ENCODE measurements at regions not wholly inside any gene's neighbourhood (a gene's known extent, or its start where the extent isn't known, plus 50 kb on each side); places are given as distances from the start of the nearest gene placed in this dataset.

DNA sequence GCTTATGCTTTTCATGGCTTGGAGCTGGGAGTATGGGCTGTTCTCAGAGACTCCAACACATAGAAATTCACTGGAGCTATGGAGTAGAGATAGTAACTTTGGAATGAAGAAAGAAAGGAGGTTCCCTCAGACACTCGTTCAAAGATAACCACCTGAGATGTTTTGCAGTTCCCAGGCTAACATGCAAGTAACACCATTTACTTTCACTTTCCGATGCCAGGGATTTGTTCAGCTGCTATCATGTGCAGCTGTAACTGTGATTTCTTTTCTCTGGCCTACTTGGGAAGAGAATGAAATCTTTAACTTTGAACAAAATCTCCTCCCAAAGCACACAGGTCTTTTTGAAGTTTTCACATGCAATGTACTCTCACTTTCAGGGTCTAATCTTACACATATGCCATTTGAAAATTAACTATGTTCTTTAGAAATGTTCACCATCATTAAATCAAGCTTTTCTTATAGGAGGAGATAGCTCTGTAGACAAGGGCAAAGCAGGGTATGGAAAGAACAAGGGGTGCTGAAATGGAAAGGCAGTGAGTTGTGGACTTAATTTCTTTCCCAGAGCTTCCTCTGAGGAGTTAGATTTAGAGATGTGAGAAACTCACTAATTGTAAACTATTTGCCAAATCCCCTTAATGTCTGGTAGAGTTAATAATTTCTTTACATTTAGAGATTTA, 514.3 kb downstream of the PDHA2 start:
- H3K27ac ChIP-seq (ENCODE audit: low read depth, low read length, poor library complexity, severe bottlenecking): no peak overlapping the region
- no peak overlapping the region for H3K9ac ChIP-seq (ENCODE audit: low read length)
- no peak for TF ChIP-seq EZH2 (IDR thresholded peaks at IDR 0.05; ENCODE audit: borderline replicate concordance, low read length)
- TF ChIP-seq, protein P1, sequence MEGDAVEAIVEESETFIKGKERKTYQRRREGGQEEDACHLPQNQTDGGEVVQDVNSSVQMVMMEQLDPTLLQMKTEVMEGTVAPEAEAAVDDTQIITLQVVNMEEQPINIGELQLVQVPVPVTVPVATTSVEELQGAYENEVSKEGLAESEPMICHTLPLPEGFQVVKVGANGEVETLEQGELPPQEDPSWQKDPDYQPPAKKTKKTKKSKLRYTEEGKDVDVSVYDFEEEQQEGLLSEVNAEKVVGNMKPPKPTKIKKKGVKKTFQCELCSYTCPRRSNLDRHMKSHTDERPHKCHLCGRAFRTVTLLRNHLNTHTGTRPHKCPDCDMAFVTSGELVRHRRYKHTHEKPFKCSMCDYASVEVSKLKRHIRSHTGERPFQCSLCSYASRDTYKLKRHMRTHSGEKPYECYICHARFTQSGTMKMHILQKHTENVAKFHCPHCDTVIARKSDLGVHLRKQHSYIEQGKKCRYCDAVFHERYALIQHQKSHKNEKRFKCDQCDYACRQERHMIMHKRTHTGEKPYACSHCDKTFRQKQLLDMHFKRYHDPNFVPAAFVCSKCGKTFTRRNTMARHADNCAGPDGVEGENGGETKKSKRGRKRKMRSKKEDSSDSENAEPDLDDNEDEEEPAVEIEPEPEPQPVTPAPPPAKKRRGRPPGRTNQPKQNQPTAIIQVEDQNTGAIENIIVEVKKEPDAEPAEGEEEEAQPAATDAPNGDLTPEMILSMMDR (IDR thresholded peaks at IDR 0.05; ENCODE audit: low read length): no peak
- no peaks in the 10 kb centered on the region for H3K36me3 ChIP-seq (ENCODE audit: insufficient read depth, low read length)
- no peaks in the 10 kb centered on the region for H3K79me2 ChIP-seq (ENCODE audit: insufficient read depth, low read length)
- no peaks in the 10 kb centered on the region for H3K9me3 ChIP-seq (ENCODE audit: low read length)
- H3K4me1 ChIP-seq (ENCODE audit: insufficient read depth, low read length, severe bottlenecking): no peaks in the 10 kb centered on the region
- no peak overlapping the region for H3K4me3 ChIP-seq (ENCODE audit: low read depth, low read length, poor library complexity, severe bottlenecking)
- no peak overlapping the region for H2AFZ ChIP-seq (ENCODE audit: low read length)
- no peaks in the 10 kb centered on the region for H3F3A ChIP-seq (ENCODE audit: insufficient read depth, low read length)
- no peaks in the 10 kb centered on the region for H3K9me2 ChIP-seq (ENCODE audit: low read depth, low read length)
- no peak overlapping the region for H3K4me2 ChIP-seq (ENCODE audit: low read length)
- no peaks in the 10 kb centered on the region for H3K27me3 ChIP-seq (ENCODE audit: insufficient read depth, low read length)
- no peaks in the 10 kb centered on the region for H4K20me1 ChIP-seq (ENCODE audit: insufficient read depth, low read length)

DNA sequence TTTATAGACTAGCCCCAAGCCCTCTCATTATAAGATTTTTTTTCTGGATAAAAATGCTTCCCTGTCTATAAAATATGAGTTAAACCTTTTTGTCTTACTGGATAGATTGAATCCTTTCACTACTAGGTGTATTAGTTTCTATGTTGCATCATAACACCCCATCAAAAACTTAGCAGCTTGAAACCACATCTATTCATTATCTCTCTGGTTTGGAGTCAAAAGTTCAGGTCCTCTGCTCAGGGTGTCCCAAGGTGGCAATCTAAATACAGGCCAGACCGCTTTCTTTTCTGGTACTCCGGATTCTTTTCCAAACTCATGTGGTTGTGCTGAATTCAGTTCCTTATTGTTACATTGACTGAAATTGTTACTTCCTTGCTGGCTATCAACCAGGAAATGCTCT, 515.5 kb downstream of the PDHA2 start:
- no peaks in the 10 kb centered on the region for H3K27me3 ChIP-seq (ENCODE audit: insufficient read depth, low read length)
- no peak overlapping the region for H3K9ac ChIP-seq (ENCODE audit: low read length)
- no peaks in the 10 kb centered on the region for H3K9me3 ChIP-seq (ENCODE audit: low read length)
- H3K4me3 ChIP-seq (ENCODE audit: low read depth, low read length, poor library complexity, severe bottlenecking): no peak overlapping the region
- no peaks in the 10 kb centered on the region for H3K9me2 ChIP-seq (ENCODE audit: low read depth, low read length)
- no peaks in the 10 kb centered on the region for H3K79me2 ChIP-seq (ENCODE audit: insufficient read depth, low read length)
- no peaks in the 10 kb centered on the region for H3F3A ChIP-seq (ENCODE audit: insufficient read depth, low read length)
- TF ChIP-seq, protein P1 (IDR thresholded peaks at IDR 0.05; ENCODE audit: low read length): no peak
- TF ChIP-seq EZH2 (IDR thresholded peaks at IDR 0.05; ENCODE audit: borderline replicate concordance, low read length): no peak
- no peaks in the 10 kb centered on the region for H3K36me3 ChIP-seq (ENCODE audit: insufficient read depth, low read length)
- no peaks in the 10 kb centered on the region for H4K20me1 ChIP-seq (ENCODE audit: insufficient read depth, low read length)
- H3K4me1 ChIP-seq (ENCODE audit: insufficient read depth, low read length, severe bottlenecking): no peaks in the 10 kb centered on the region
- no peak overlapping the region for H3K27ac ChIP-seq (ENCODE audit: low read depth, low read length, poor library complexity, severe bottlenecking)
- H2AFZ ChIP-seq (ENCODE audit: low read length): no peak overlapping the region
- H3K4me2 ChIP-seq (ENCODE audit: low read length): no peak overlapping the region

DNA sequence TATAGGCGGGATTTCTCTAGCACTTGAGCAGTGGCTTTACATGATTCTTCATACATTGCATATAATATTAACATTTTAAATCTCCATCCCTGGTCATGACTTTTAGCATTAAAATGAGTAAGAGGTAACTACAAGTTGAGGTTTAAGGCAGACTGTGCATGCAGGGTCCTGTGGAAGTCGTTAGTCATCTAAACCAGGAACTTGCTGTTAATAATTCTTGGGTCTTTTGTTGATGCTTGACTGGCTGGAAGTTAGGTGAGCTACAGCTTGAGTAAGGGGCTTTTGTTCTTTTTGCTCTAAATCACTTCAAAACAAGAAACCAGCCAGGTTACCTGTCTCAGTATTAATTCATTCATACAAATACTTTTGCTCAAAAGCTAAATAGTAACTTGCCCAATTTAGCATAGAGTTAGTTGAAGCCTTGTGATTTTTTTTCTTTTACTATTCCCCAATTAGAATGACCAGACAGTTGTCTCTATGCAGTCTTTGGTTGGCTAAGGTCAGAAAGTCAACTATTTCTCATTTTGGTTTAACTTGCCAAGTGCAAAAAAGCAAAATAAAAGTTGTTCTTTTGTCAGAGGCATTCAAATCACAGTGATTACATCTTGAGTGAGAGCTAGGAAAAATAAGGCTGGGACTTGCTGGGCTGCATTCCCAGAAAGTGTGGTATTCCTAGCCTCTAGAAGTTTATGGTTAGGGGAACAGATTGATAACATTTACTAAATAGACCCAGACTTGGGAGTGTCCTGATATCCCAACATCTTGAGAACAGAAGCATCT, 516.9 kb downstream of the PDHA2 start:
- Histone ChIP-seq H3K36me3 (ENCODE audit: insufficient read depth, low read length) (no peaks in the 10 kb centered on the region), H3K27me3 (ENCODE audit: insufficient read depth, low read length) (no peaks in the 10 kb centered on the region), H3K79me2 (ENCODE audit: insufficient read depth, low read length) (no peaks in the 10 kb centered on the region), H3K4me3 (ENCODE audit: low read depth, low read length, poor library complexity, severe bottlenecking) (no peak overlapping the region), H3K9me2 (ENCODE audit: low read depth, low read length) (no peaks in the 10 kb centered on the region), H3K27ac (ENCODE audit: low read depth, low read length, poor library complexity, severe bottlenecking) (no peak overlapping the region), H3K4me1 (ENCODE audit: insufficient read depth, low read length, severe bottlenecking) (no peaks in the 10 kb centered on the region), H3K4me2 (ENCODE audit: low read length) (no peak overlapping the region), H3K9ac (ENCODE audit: low read length) (no peak overlapping the region), H2AFZ (ENCODE audit: low read length) (no peak overlapping the region), H4K20me1 (ENCODE audit: insufficient read depth, low read length) (no peaks in the 10 kb centered on the region), H3K9me3 (ENCODE audit: low read length) (no peaks in the 10 kb centered on the region), H3F3A (ENCODE audit: insufficient read depth, low read length) (no peaks in the 10 kb centered on the region)
- no peak for TF ChIP-seq EZH2 (IDR thresholded peaks at IDR 0.05; ENCODE audit: borderline replicate concordance, low read length)
- TF ChIP-seq, protein P1 (IDR thresholded peaks at IDR 0.05; ENCODE audit: low read length): no peak
